Astrocyte of the spinal cord (primary cell): ENCODE measurements at regions not wholly inside any gene's neighbourhood (a gene's known extent, or its start where the extent isn't known, plus 50 kb on each side); places are given as distances from the start of the nearest gene placed in this dataset.

ENCODE experiments used
- DNase-seq: peaks from one replicate; pipeline ENCODE4 v3.0.0; 2011; ENCODE audit warnings: low read depth, low spot score
- H3K4me3 ChIP-seq: 2 replicates; pipeline ENCODE4 v1.5.1; 2011; ENCODE audit warnings: low read depth, mild to moderate bottlenecking, low read length, moderate library complexity
- in situ Hi-C: cut with HindIII; loops from 2 replicates; pipeline ENCODE4 v1.10.0; 2017; ENCODE audit warnings: low sequenced_read_pairs
- TF ChIP-seq, protein P1 (sequence below): IDR thresholded peaks from 2 replicates; pipeline ENCODE4 v1.5.1; 2012; ENCODE audit warnings: low read depth, mild to moderate bottlenecking, low read length, inconsistent platforms

DNA sequence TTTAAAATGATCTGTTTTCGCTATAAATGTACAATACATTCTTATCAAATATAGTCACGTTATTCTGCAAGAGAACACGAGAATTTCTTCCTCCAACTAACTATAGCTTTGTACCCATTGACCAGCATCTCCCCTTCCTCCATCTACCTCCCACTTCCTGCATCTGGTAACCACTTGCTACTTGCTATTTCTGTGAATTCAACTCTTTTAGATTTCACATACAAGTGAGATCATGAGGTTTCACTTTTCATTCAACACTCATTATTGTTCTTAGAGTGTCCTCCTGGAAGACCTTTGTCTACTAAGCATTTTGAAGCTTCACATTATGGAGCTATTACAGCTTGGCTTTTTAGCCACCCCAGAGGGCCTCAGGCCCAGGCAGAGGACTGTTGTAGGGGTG is 741.3 kb upstream of the FZD8 start:
- in situ Hi-C loops: no loop called here
- DNase-seq: no peak
- no peak overlapping the region for H3K4me3 ChIP-seq
- TF ChIP-seq, protein P1, sequence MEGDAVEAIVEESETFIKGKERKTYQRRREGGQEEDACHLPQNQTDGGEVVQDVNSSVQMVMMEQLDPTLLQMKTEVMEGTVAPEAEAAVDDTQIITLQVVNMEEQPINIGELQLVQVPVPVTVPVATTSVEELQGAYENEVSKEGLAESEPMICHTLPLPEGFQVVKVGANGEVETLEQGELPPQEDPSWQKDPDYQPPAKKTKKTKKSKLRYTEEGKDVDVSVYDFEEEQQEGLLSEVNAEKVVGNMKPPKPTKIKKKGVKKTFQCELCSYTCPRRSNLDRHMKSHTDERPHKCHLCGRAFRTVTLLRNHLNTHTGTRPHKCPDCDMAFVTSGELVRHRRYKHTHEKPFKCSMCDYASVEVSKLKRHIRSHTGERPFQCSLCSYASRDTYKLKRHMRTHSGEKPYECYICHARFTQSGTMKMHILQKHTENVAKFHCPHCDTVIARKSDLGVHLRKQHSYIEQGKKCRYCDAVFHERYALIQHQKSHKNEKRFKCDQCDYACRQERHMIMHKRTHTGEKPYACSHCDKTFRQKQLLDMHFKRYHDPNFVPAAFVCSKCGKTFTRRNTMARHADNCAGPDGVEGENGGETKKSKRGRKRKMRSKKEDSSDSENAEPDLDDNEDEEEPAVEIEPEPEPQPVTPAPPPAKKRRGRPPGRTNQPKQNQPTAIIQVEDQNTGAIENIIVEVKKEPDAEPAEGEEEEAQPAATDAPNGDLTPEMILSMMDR: no peak

DNA sequence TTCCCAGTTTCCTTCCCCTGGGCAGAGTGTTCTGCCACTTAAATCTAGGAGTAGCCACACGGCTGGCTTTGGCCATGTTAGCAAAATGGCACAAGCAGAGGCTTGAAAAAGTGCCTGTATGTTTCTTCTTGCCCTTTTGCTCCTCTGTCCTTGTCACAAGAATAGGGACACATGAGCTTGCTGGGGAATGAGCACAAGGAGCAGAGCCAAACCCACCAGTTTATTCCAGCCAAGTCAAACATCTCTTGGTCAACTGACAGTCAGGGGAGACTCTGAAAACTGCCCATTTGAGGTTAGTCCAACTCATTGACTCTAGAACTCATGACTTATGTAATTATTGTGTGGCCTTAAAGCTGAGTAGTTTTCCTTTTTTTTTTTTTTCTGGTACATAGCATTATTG is 739.7 kb upstream of the FZD8 start:
- TF ChIP-seq, protein P1: no peak
- in situ Hi-C loops: no loop called here

DNA sequence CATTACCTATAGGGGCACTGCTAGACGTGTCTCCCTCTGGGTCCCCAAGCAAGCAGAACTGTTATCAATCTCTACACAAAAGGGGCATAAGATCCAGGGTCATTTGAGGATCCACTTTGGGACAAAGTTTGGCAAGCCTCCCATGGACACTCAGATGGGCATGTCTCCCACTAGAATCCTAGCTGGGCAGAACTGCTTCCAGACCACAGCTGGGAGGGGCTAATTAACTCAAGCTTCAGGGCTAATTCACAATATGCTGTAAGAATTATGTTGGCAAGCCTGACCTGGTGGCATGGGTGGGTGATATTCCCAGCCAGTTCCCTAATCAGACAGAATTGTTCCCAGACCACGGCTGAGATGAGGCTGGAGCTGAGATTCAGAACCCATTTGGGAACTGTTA is 738.4 kb upstream of the FZD8 start:
- H3K4me3 ChIP-seq: no peak overlapping the region
- in situ Hi-C loops: no loop called here
- no peak for DNase-seq
- TF ChIP-seq, protein P1: no peak

More for the DNA sequence above, 739.7 kb upstream of the FZD8 start:
- no peak overlapping the region for H3K4me3 ChIP-seq
- no peak for DNase-seq

DNA sequence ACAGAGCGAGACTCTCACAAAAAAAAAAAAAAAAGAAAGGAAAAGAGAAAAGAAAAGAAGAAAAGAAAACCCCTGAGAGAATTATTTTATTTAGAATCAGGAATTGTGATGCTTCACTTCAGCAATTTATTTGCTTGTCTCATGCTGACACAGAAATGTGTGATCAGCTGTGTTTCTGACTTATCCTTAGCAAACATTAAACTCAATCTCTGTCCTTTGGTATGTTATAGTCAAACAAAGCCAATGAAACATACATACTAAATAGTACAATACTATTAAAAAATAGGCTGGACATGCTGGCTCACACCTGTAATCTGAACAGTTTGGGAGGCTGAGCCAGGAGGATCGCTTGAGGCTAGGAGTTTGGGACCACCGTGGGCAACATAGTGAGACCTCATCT is 733.0 kb upstream of the FZD8 start:
- in situ Hi-C loops: no loop called here
- TF ChIP-seq, protein P1: no peak
- no peak for DNase-seq
- no peak overlapping the region for H3K4me3 ChIP-seq

DNA sequence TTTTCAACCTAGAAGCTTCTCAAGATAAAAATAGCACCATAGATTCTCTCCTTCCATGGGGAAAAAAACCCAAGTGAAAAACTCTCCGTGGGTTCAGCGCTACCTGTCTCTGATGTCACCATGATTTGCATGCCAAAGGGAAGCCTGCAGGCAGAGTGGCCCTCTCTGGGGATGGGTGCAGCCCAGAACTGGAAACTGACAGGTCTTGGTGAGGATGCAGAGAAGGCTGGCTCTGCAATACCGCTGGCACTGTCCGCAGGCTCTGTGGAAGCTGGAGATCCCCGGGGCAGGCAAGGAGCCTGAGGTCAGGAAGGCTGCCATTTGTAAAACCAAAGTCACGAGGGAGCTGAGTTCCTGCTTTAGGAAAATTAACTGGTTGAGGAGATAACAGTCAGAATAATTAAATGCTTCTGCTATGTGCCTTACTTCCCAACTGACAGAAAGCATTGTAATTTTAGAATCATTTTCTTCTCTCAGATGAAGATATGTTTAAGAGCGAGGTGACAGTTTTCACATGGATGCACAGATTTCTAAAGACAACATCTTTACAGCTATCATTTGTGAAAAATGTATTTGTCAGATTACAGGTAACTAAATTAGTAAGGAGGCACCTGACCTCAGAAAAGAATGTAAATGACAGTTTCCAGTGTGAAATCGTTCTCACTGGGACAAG is 731.5 kb upstream of the FZD8 start:
- H3K4me3 ChIP-seq: no peak overlapping the region
- TF ChIP-seq, protein P1: no peak
- in situ Hi-C loops: no loop called here
- DNase-seq: no peak

DNA sequence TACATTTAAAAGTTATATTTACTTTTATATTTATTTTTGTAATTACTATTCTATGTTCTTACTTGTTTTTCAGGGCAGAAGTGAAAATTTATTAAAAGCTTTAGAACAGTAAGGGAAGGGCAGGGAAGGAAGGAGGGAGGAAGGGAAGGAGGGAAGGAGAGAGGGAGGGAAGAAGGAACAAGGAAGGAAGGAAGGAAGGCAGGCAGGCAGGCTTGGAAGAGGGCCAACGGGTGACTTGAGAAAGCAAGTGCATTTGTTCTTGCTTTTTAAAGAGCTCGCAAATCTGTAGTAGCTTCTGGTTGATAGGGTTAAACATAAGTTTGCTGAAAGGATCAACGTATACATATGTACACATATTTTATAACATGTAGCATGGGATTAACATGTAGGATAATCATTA is 725.3 kb upstream of the FZD8 start:
- in situ Hi-C loops: no loop called here
- no peak overlapping the region for H3K4me3 ChIP-seq
- TF ChIP-seq, protein P1: no peak
- DNase-seq: no peak
